ENCODE measurements at regions not wholly inside any gene's neighbourhood (a gene's known extent, or its start where the extent isn't known, plus 50 kb on each side); places are given as distances from the start of the nearest gene placed in this dataset.
"Not testable (repeated sequence)": the region's sequence is repeated elsewhere in the genome, so short reads cannot be mapped to it uniquely, and the experiment has no call there.

GRCh38 chr22:16315565-16315964, 277.0 kb downstream of the CCT8L2 start:
- not testable (repeated sequence) for TF ChIP-seq CTCF (conservative IDR thresholded peaks at IDR 0.05); ZFX (IDR thresholded peaks at IDR 0.05)

All from C4-2B (cell line).